ENCODE measurements at regions not wholly inside any gene's neighbourhood (a gene's known extent, or its start where the extent isn't known, plus 50 kb on each side); places are given as distances from the start of the nearest gene placed in this dataset.
"Not testable (repeated sequence)": the region's sequence is repeated elsewhere in the genome, so short reads cannot be mapped to it uniquely, and the experiment has no call there.

GRCh38 chr10:58066979-58067378, 200.7 kb downstream of the IPMK start:
- Histone ChIP-seq H3K79me2 (no peaks in the 10 kb centered on the region), H3K9ac (no peak overlapping the region), H3K27me3 (ENCODE audit: control insufficient read depth, insufficient read depth, low read length) (no peaks in the 10 kb centered on the region), H3K4me2 (ENCODE audit: low read length) (no peak overlapping the region), H3K4me3 (ENCODE audit: low read depth, low read length) (no peak overlapping the region), H2AFZ (no peak overlapping the region), H3K27ac (no peak overlapping the region), H3K4me1 (no peaks in the 10 kb centered on the region), H3K36me3 (ENCODE audit: control insufficient read depth, insufficient read depth, low read length) (no peaks in the 10 kb centered on the region), H3K9me3 (ENCODE audit: control insufficient read depth, low read length) (no peaks in the 10 kb centered on the region)
- TF ChIP-seq CTCF (IDR thresholded peaks at IDR 0.05): no peak

GRCh38 chr10:58066126-58066525, 201.6 kb downstream of the IPMK start:
- H3K36me3 ChIP-seq (ENCODE audit: control insufficient read depth, insufficient read depth, low read length): no peaks in the 10 kb centered on the region
- H3K79me2 ChIP-seq: no peaks in the 10 kb centered on the region
- H3K4me3 ChIP-seq (ENCODE audit: low read depth, low read length): no peak overlapping the region
- H3K4me1 ChIP-seq: no peaks in the 10 kb centered on the region
- no peaks in the 10 kb centered on the region for H3K9me3 ChIP-seq (ENCODE audit: control insufficient read depth, low read length)
- H3K9ac ChIP-seq: no peak overlapping the region
- no peak overlapping the region for H3K27ac ChIP-seq
- H3K27me3 ChIP-seq (ENCODE audit: control insufficient read depth, insufficient read depth, low read length): no peaks in the 10 kb centered on the region
- H2AFZ ChIP-seq: no peak overlapping the region
- H3K4me2 ChIP-seq (ENCODE audit: low read length): no peak overlapping the region
- TF ChIP-seq CTCF (IDR thresholded peaks at IDR 0.05): no peak

- H3K27ac ChIP-seq: no peak overlapping the region
- no peak for TF ChIP-seq CTCF (IDR thresholded peaks at IDR 0.05)
- H3K79me2 ChIP-seq: no peaks in the 10 kb centered on the region
- H2AFZ ChIP-seq: no peak overlapping the region
- no peaks in the 10 kb centered on the region for H3K9me3 ChIP-seq (ENCODE audit: control insufficient read depth, low read length)
- no peak overlapping the region for H3K9ac ChIP-seq
- no peaks in the 10 kb centered on the region for H3K36me3 ChIP-seq (ENCODE audit: control insufficient read depth, insufficient read depth, low read length)
- no peak overlapping the region for H3K4me2 ChIP-seq (ENCODE audit: low read length)
- no peaks in the 10 kb centered on the region for H3K4me1 ChIP-seq
- no peak overlapping the region for H3K4me3 ChIP-seq (ENCODE audit: low read depth, low read length)
- H3K27me3 ChIP-seq (ENCODE audit: control insufficient read depth, insufficient read depth, low read length): no peaks in the 10 kb centered on the region
Observed at GRCh38 chr10:58065529-58065815, 202.2 kb downstream of the IPMK start.

- no peaks in the 10 kb centered on the region for H3K4me1 ChIP-seq
- no peak overlapping the region for H2AFZ ChIP-seq
- H3K36me3 ChIP-seq (ENCODE audit: control insufficient read depth, insufficient read depth, low read length): no peaks in the 10 kb centered on the region
- no peak overlapping the region for H3K4me2 ChIP-seq (ENCODE audit: low read length)
- H3K9me3 ChIP-seq (ENCODE audit: control insufficient read depth, low read length): no peaks in the 10 kb centered on the region
- no peaks in the 10 kb centered on the region for H3K79me2 ChIP-seq
- H3K9ac ChIP-seq: no peak overlapping the region
- peak; percentile 40 for TF ChIP-seq CTCF (IDR thresholded peaks at IDR 0.05)
- H3K27ac ChIP-seq: no peak overlapping the region
- H3K27me3 ChIP-seq (ENCODE audit: control insufficient read depth, insufficient read depth, low read length): no peaks in the 10 kb centered on the region
- H3K4me3 ChIP-seq (ENCODE audit: low read depth, low read length): no peak overlapping the region
Observed at GRCh38 chr10:58064714-58065528, 202.8 kb downstream of the IPMK start.

- no peaks in the 10 kb centered on the region for H3K27me3 ChIP-seq (ENCODE audit: control insufficient read depth, insufficient read depth, low read length)
- no peaks in the 10 kb centered on the region for H3K79me2 ChIP-seq
- H3K9me3 ChIP-seq (ENCODE audit: control insufficient read depth, low read length): no peaks in the 10 kb centered on the region
- no peak overlapping the region for H3K4me2 ChIP-seq (ENCODE audit: low read length)
- H3K36me3 ChIP-seq (ENCODE audit: control insufficient read depth, insufficient read depth, low read length): no peaks in the 10 kb centered on the region
- peak overlapping the region; percentile 3 for H2AFZ ChIP-seq
- H3K27ac ChIP-seq: no peak overlapping the region
- no peak for TF ChIP-seq CTCF (IDR thresholded peaks at IDR 0.05)
- no peak overlapping the region for H3K4me3 ChIP-seq (ENCODE audit: low read depth, low read length)
- H3K4me1 ChIP-seq: no peaks in the 10 kb centered on the region
- no peak overlapping the region for H3K9ac ChIP-seq
Observed at GRCh38 chr10:58063861-58064480, 203.7 kb downstream of the IPMK start.

- H3K79me2 ChIP-seq; H2AFZ ChIP-seq; H3K27me3 ChIP-seq (ENCODE audit: control insufficient read depth, insufficient read depth, low read length); H3K27ac ChIP-seq; H3K9me3 ChIP-seq (ENCODE audit: control insufficient read depth, low read length); H3K4me3 ChIP-seq (ENCODE audit: low read depth, low read length); H3K4me2 ChIP-seq (ENCODE audit: low read length); H3K36me3 ChIP-seq (ENCODE audit: control insufficient read depth, insufficient read depth, low read length); H3K4me1 ChIP-seq; H3K9ac ChIP-seq: not testable (repeated sequence)
Observed at GRCh38 chr10:58058683-58059082, 209.0 kb downstream of the IPMK start.

Measured in parathyroid adenoma (tissue), 2 donors.